Endothelial cell of umbilical vein (primary cell): ENCODE measurements at regions not wholly inside any gene's neighbourhood (a gene's known extent, or its start where the extent isn't known, plus 50 kb on each side); places are given as distances from the start of the nearest gene placed in this dataset.

Experiments
- BruUV-seq: library from RNA; stranded (reverse); fragments of 400-500 nt; replicated peaks from 2 replicates; lab custom pipeline; 2021; lab: Mats Ljungman, UMichigan
- CTCF ChIA-PET: fragments of 300-600, 350-600 bp; sonication (Branson Sonifier 250); formaldehyde crosslinking; loops from one replicate; lab custom pipeline; 2021; ENCODE audit warnings: antibody characterized with exemption, inconsistent platforms; lab: Charles Lee
- POLR2A ChIA-PET: fragments of 300-600, 350-600 bp; sonication (Branson Sonifier 250); formaldehyde crosslinking; loops from one replicate; lab custom pipeline; 2021; ENCODE audit warnings: antibody characterized with exemption, inconsistent platforms; lab: Charles Lee
- DNase-seq: peaks from one replicate; pipeline ENCODE4 v3.0.0-alpha.2; 2011; ENCODE audit warnings: low read depth, low spot score
- FAIRE-seq: peaks from 2 replicates; lab custom pipeline; 2011; peaks lifted over from hg19 to GRCh38; lab: Jason Lieb, UNC
- H2AFZ ChIP-seq: 2 replicates; pipeline ENCODE4 v1.6.0; 2012; ENCODE audit warnings: low read depth, low read length, control low read depth, inconsistent platforms
- H3K27ac ChIP-seq: 2 replicates; pipeline ENCODE4 v1.5.1; 2011; ENCODE audit warnings: low read depth, mild to moderate bottlenecking, control low read depth, low read length, moderate library complexity; ENCODE audit not compliant: insufficient read depth
- H3K27me3 ChIP-seq, 2 experiments: 2 replicates each; pipeline versions ENCODE4 v1.6.0 to v1.6.1; 2011; ENCODE audit warnings: low read length in 2 of 2, mixed read lengths in 1 of 2; ENCODE audit not compliant: control insufficient read depth in 2 of 2, insufficient read depth in 2 of 2
- H3K36me3 ChIP-seq, 2 experiments: 2 replicates in 1 of 2; 3 replicates in 1 of 2; pipeline ENCODE4 v1.5.1; 2011; ENCODE audit warnings: low read length in 2 of 2, mild to moderate bottlenecking in 1 of 2, moderate library complexity in 1 of 2; ENCODE audit not compliant: control insufficient read depth in 2 of 2, insufficient read depth in 2 of 2; ENCODE audit errors: extremely low read depth in 1 of 2
- H3K4me1 ChIP-seq: 3 replicates; pipeline ENCODE4 v1.5.1; 2011; ENCODE audit warnings: mild to moderate bottlenecking, low read length; ENCODE audit not compliant: control insufficient read depth, insufficient read depth; ENCODE audit errors: extremely low read depth
- H3K4me2 ChIP-seq: 2 replicates; pipeline ENCODE4 v1.6.1; 2011; ENCODE audit warnings: low read length, control low read depth, mixed read lengths; ENCODE audit not compliant: insufficient read depth
- H3K4me3 ChIP-seq, 3 experiments: fragments of 200-600 bp in 1 of 3; sonication (generic), shearing (Covaris generic) in 1 of 3; replicated peaks in 1 of 3; 2 replicates each; pipeline ENCODE4 v1.5.1; 2011 to 2016; ENCODE audit warnings: control low read depth in 3 of 3, low read length in 3 of 3, mild to moderate bottlenecking in 2 of 3, inconsistent platforms in 1 of 3, low read depth in 1 of 3, moderate library complexity in 1 of 3; ENCODE audit not compliant: insufficient read depth in 1 of 3
- H3K79me2 ChIP-seq: 2 replicates; pipeline ENCODE4 v1.6.0; 2012; ENCODE audit warnings: low read length, inconsistent platforms; ENCODE audit not compliant: control insufficient read depth, insufficient read depth
- H3K9ac ChIP-seq: replicated peaks from 2 replicates; pipeline ENCODE3; 2011; ENCODE audit warnings: low read length, control low read depth; ENCODE audit not compliant: insufficient read depth; ENCODE audit errors: extremely low read depth
- H3K9me1 ChIP-seq: replicated peaks from 3 replicates; pipeline ENCODE4 v1.6.0; 2011; ENCODE audit warnings: mild to moderate bottlenecking, low read length; ENCODE audit not compliant: control insufficient read depth, insufficient read depth; ENCODE audit errors: extremely low read depth
- H3K9me3 ChIP-seq: replicated peaks from 2 replicates; pipeline ENCODE4 v1.5.1; 2012; ENCODE audit warnings: low read length, inconsistent platforms; ENCODE audit not compliant: control insufficient read depth, insufficient read depth
- H4K20me1 ChIP-seq: replicated peaks from 2 replicates; pipeline ENCODE3; 2011; ENCODE audit warnings: mild to moderate bottlenecking, low read length; ENCODE audit not compliant: control insufficient read depth, insufficient read depth; ENCODE audit errors: extremely low read depth
- EZH2 ChIP-seq: IDR thresholded peaks from 2 replicates; pipeline ENCODE4 v1.6.1; 2012; ENCODE audit warnings: borderline replicate concordance, low read depth, mild to moderate bottlenecking, moderate library complexity, low read length, inconsistent platforms; ENCODE audit not compliant: severe bottlenecking
- MYC ChIP-seq: IDR thresholded peaks from one replicate; pipeline ENCODE4 v1.6.1; 2011; ENCODE audit warnings: mild to moderate bottlenecking, low read depth, low read length
- POLR2A ChIP-seq: IDR thresholded peaks from 2 replicates; pipeline ENCODE4 v1.6.1; 2012; ENCODE audit warnings: low read depth, mild to moderate bottlenecking, control low read depth, low read length
- POLR2AphosphoS5 ChIP-seq: IDR thresholded peaks from 2 replicates; pipeline ENCODE4 v1.6.1; 2012; ENCODE audit warnings: low read depth, mild to moderate bottlenecking, control low read depth, low read length, moderate library complexity; ENCODE audit not compliant: insufficient read depth
- dilution Hi-C: fragments of 300-500 bp; cut with MboI; formaldehyde crosslinking; loops from one replicate; pipeline ENCODE4 v1.15.0; 2019; ENCODE audit warnings: low sequenced_read_pairs; ENCODE audit not compliant: extremely low pct_ligation_motif_present
- intact Hi-C: fragments of 100-400 bp; cut with micrococcal nuclease; formaldehyde crosslinking; loops from one replicate; pipeline ENCODE4 v1.10.0; 2022
- TF ChIP-seq, protein P1 (sequence below): IDR thresholded peaks from 2 replicates; pipeline ENCODE4 v1.6.1; 2011; ENCODE audit not compliant: insufficient read depth, insufficient read length

DNA sequence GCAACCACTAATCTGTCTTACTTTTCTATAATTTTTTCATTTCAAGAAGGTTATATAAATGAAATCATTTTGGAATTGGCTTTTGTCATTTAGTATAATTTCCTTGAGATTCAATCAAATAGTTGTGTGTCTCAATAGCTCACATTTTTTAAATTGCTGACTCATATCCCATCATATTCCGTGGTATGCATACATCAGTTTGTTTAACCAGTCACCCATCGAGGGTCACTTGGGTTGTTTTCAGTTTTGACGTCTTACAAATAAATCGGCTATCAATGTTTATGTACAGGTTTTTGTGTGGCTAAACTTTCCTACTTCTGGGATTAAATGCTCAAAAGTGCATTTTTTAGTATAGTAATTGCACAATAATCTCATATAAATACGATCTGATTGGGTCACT, 185.5 kb downstream of the TAF11L14 start:
- no TSS peak for BruUV-seq
- H3K9me3 ChIP-seq = no peaks in the 10 kb centered on the region
- H3K4me3 ChIP-seq = no peak overlapping the region
- H3K4me1 ChIP-seq = no peaks in the 10 kb centered on the region
- H3K27me3 ChIP-seq = no peaks in the 10 kb centered on the region
- H3K79me2 ChIP-seq = no peaks in the 10 kb centered on the region
- CTCF ChIA-PET = no interaction called here
- TF ChIP-seq, protein P1, sequence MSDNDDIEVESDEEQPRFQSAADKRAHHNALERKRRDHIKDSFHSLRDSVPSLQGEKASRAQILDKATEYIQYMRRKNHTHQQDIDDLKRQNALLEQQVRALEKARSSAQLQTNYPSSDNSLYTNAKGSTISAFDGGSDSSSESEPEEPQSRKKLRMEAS = no peak
- no peak for TF ChIP-seq MYC
- dilution Hi-C loops (no loop called here), intact Hi-C loops (no loop called here)
- POLR2A ChIA-PET = no interaction called here
- no peak for FAIRE-seq
- H3K9me1 ChIP-seq = no peaks in the 10 kb centered on the region
- H2AFZ ChIP-seq = no peak overlapping the region
- H3K9ac ChIP-seq = no peak overlapping the region
- no peak overlapping the region for H3K4me2 ChIP-seq
- H3K27ac ChIP-seq = no peak overlapping the region
- H4K20me1 ChIP-seq = no peaks in the 10 kb centered on the region
- no peaks in the 10 kb centered on the region for H3K36me3 ChIP-seq
- no peak for DNase-seq

DNA sequence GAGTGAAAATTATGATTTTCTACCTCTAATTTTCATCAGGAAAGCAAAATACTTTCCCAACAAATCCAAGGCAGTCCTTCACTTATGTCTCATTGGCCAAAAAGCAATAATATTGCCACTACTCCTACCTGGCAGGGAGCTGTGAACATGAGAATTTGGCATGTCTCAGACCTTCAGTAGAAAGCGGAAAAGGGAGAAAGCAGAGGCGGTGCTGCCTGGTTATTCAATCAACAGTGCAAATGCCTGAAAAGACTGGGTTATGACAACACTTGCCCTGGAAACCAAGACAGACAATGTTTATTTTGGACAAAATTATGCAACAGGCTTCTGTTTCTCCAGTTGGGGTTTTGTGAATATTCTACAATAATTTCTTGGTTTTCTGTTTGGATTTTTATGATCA, 194.4 kb downstream of the TAF11L14 start:
- Histone ChIP-seq H3K36me3 (no peaks in the 10 kb centered on the region), H2AFZ (no peak overlapping the region), H3K4me2 (no peak overlapping the region), H3K4me3 (no peak overlapping the region), H3K9me1 (no peaks in the 10 kb centered on the region), H3K27me3 (no peaks in the 10 kb centered on the region), H3K79me2 (no peaks in the 10 kb centered on the region), H3K9me3 (no peaks in the 10 kb centered on the region), H4K20me1 (no peaks in the 10 kb centered on the region), H3K4me1 (no peaks in the 10 kb centered on the region), H3K27ac (no peak overlapping the region), H3K9ac (no peak overlapping the region)
- TF ChIP-seq EZH2 (no peak), POLR2A (no peak), POLR2AphosphoS5 (no peak)
- TF ChIP-seq, protein P1 = no peak
- CTCF ChIA-PET = no interaction called here
- FAIRE-seq (no peak), DNase-seq (no peak)
- POLR2A ChIA-PET = no interaction called here
- BruUV-seq = no TSS peak
- dilution Hi-C loops (no loop called here), intact Hi-C loops (no loop called here)
